NCI-H446 (cell line): ENCODE measurements at regions not wholly inside any gene's neighbourhood (a gene's known extent, or its start where the extent isn't known, plus 50 kb on each side); places are given as distances from the start of the nearest gene placed in this dataset.

ENCODE experiments used
- DNase-seq, 2 experiments: peaks; one replicate each; lab custom pipeline; 2025; lab: John Stamatoyannopoulos, UW

DNA sequence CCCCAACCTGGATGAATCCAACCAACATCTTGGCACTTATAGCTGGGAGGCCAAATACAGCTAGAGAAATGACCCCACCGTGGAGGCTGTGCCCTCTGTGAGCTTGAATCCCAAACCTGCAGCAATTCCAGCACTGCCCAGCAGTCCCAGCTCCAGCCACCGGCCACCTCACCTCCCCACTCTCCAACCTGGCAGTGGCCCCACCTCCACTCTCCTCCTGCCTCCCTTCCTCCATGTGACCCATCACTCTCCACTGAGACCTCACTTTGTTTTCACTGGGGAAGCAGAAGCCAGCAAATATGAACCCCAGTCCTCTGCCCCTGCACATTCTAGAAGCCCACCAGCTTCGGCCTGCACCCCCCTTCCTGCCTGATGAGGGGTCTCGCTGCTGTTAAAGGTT is 79.7 kb upstream of the LINGO1 start:
- DNase-seq, result no peak

DNA sequence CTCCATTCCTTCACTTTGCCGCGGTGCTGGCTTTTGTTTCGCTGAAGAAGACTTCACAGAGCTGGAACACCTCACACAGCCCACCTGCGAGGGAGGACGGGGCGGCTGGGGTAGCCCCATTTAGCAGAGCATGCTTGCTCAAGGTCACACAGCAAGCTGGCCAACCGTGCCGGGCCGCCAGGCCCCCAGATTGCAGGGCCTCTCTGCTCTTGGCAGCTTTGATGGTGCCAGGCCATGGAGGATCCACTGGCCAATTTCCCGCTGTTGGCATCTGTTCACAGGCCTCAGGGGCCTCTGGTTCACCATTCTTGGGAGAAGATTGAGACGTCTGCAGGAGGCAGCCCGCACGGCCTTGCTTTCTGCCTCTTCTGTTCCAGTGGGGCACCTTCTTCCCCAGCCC is 77.9 kb upstream of the LINGO1 start:
- peak; percentile 60 to 90 for DNase-seq

DNA sequence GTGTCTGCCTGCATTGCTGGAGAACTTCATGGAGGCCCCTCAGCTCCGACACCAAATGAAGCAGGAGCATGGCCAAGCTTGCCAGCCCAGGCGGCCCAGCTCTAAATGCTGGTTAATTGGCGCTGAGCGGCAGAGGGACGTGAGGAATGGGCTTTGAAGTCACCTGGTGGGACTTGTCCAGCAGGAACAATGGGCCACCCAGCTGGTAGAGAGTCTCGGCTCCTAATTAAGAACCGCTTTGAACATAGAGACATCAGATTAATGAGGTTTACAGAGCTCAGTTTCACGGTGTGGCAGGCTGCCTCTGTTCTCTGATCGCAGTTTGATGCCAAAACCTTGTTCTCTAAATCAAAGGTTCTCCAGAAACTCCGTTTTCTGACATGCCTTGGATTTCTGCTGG is 77.5 kb upstream of the LINGO1 start:
- DNase-seq, result peak in 1 of 2 experiments; percentile 75

DNA sequence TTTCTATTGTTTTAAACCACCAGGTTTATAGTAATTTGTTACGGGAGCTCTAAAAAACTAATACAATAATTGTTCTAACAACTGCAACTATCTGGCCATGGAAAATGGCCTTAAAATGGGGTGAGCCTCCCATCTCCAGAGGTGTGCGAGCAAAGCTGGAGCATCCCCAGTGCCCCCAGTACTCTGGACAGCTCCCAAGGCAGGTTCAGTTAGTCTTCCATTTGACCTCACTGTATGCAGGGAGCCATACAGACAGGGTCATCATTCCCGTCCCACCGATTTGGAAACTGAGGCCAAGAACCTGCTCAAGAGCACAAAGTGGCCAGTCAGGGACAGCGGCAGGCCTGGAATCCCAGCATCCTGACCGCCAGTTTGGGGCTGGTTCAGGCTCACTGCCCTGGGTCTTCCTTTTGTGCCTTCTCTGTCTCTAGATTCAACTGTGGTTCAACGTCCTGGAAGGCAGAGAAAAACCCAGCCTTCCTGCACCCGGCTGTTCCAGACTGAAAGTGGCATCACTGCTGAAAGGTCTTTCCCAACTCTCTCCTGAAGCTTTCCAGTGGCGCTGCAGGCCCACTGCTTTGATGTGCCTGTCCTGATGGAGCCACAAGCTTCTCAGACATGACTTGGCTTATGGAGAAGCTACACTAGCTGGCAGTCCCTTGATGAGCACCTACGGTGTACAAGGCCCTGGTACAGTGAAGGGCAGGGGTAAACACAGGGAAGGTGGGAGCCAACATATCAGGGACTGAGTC is 76.6 kb upstream of the LINGO1 start:
- DNase-seq, result peak in 1 of 2 experiments; percentile 1

DNA sequence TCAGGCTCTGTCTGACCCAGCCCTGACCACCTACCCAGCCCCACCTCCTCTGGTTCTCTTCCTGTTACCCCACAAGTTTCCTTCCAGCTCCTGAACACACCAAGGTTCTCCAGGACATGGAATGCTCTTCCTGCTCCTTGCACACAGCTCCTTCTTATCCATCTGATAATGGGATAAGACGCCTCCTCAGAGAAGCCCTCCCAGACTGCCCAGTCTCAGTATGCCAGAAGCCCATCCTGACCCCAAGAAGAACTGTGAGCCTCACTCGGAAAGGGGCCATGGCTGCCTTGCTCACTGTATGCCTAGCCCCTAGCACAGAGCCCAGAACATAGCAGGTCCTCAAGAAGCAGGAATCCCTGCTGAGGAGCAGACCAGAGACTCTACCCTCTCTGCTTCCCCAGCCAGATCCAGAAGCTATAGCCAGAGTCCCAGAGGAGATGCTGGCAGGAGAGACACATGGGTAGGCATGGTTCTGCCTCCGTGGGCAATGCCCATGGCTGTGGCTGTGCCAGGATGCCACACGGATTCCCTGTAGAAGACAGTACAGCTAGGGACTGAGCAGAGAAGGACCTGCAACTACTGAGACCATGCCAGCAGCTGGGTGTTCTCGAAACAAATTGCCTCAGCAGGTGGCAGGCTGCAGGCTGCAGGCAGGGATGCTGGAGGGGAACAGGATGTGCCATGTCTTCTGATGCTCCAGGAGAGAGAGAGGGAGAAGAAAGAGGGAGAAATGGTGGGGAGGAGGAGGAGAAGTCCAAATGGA is 74.0 kb upstream of the LINGO1 start:
- no peak for DNase-seq

DNA sequence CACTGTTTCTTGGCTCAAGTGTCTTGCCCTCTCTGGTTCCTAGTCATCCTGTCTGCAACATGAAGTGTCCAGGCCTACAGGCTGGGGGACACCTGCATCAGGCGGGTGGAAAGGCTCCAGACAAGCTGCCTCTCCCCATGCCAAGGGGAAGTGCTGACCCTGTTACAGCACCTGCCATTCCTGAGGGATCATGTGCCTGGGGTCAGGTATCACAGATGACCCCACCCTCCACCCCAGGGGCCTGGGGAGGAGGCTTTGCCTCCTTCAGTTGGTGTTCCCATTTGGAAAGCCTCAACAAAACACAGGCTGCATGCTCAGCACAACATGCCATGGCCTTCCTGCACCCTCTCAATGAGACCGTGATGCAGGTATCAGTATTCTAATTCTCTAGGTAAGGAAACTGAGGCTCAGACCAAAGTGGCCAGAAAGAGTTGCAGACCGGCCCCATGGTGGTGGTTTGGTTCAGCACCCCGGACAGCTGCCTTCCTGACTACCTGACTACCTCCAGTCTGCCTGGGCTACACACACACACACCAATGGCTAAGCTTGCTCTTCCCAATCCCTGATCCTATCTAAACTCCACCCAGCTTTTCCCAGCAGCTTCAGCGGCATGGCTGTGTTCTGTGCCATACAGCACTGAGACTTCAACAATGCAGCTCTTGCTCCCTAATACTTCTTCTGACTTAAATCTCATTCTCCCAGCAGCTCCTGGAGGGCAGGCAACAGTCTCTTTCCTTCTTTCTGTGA is 69.7 kb upstream of the LINGO1 start:
- no peak for DNase-seq

DNA sequence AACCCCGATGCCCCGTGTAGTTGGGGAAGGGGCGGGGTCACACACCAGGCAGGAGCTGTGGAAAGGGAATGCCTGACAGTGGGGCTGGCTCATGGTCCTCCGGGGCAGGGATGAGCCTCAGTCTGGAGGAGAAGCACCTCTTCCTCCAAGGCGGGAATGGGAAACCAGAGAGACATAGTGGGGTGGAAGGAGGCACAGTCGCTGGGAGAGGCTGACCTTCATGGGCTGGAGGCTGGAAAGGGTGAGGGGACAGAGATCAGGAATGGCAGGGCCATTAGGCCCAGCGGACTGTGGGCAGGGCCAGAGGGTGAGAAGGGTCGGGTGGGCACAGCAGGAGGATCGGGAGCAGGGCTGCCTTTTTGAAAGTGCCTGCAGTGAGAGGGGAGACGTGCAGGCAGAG is 65.8 kb upstream of the LINGO1 start:
- no peak for DNase-seq

DNA sequence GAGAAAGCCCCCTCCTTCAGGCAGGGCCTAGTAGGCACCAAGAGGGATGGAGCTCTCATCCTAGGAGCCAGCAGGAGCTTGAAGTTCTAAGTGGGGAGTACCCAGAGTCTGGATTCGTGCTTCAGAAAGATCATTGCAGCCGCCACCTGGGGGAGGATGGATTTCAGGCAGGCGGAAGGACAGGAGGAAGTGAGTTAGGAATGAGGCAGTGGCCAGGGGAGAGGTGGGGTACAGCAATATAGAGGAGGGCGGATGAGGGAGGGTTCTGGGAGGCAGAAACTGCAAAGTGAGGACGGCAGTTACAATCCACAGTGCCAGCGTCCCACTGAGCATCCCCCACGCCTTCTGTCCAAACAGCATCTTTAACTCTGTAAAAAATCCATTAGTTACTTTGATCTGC is 65.2 kb upstream of the LINGO1 start:
- no peak for DNase-seq

DNA sequence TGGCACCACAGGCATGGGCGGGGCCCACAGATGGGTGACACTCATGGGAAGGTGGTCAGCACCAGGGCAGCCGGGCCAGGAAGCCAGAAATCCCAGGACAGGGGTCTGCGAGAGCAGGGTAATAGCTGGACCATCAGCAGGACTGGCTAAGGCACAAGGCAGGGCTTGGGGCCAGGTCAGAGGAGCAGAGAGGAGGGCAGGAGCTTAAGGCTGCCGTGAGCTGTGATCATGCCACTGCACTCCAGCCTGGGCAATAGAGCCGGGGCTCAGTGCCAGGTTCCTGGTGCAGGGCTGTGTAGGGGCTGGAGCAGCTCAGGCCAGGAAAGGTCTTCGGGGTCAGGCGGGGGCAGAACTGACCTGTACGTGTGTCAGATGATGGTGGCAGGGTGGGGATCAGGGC is 64.2 kb upstream of the LINGO1 start:
- no peak for DNase-seq

DNA sequence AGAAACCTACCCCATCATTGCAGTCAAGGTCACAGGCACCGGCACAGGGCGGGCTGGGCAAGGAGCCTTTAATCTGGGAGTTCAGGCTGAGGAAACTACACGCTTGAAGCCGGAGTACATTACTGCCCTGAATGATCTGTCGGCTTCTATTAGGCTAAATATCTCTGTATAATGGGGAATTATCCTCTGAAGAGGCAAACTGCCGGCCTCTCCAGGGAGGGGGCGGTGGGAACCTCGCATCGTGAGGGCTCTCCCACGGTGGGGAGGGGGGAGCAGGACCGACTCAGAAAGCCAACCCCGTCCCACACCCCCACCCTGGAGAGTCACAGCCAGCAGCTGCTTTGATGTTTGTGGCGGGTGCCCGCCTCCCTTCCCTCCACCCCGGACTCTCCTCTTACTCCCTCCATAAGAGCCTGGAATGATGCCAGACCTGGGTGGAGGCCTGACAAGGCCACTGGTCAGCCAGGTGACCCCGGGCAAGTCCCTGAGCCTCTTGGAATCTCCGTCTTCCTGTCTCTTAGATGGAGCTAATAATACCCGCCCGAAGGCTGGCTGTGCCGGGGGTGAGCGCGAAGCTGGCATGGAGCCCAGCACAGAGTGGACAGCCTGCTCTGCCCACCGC is 63.4 kb upstream of the LINGO1 start:
- DNase-seq, result no peak

DNA sequence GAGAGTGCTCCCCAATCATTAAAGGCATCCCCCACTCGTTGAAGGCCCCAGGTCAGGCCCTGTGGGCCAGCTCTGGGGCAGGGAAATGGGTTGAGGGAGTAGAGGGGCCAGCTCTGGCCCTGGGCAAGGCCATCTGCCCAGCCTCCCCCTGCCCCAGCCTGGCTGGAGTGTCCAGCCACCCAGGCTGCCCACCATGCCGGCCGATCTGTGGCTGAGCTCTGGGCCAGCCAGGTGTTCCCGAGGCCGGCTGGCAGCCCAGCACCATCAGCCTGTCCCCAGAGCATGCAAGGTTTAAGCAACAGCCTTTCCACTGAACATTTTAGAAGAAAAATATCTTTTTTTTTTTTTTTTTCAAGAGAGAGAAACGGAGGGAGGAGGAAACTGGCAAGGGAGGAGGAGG is 62.8 kb upstream of the LINGO1 start:
- no peak for DNase-seq

DNA sequence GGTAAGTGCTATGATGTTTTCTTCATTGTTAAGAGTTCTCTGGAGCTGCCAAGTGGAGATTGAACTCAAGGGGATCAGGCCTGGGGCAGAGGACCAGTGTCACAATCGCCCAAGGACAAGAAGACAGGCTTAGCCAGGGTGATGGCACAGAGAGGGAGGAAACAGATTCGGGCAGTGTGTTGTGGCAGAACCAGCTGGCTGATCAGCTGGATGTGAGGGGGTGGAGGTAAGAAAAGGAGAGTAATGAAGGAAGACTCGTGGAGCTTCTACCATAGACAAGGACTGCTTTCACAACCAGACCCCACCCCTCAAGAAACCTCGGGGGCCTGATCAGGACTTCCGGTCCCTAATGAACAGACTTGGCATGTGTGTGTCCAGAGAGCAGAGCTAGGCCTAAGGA is 60.9 kb upstream of the LINGO1 start:
- DNase-seq, result no peak

DNA sequence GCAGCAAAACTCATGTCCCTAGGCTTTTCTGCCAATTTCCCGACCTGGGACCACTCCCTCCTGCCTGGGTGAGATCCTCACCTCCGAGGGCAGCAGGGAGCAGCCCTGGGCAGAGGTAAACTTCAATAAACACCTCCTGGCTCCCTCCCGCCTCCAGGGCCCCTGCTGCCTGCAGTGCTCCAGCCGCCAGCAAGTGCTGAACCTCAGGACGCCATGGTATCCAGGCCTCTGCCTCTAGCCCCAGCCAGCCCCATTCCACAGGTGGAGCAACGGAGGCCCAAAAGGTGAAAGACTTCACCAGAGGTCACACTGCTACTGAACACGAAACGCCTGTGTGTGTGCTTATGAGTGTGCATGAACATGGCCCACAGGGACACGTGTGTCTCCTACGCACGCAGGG is 59.9 kb upstream of the LINGO1 start:
- DNase-seq, result no peak

DNA sequence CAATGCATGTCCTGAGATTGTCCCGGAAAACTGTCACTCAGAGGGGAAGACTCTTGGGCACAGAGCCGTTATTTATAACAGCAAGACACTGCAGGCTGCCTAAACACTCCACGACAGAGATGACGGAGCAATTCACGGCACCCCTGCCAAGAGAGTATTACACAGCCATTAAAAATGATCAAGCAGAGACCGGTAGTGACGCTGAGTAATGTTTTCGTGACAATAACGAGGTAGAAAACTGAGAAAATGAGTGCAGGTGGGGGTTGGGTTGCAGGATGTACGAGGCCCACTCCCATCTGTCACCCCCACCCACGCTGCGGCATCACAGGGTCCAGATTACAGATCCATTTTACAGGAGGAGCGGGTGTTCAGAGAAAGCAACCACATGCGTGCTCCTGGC is 58.9 kb upstream of the LINGO1 start:
- DNase-seq, result no peak

DNA sequence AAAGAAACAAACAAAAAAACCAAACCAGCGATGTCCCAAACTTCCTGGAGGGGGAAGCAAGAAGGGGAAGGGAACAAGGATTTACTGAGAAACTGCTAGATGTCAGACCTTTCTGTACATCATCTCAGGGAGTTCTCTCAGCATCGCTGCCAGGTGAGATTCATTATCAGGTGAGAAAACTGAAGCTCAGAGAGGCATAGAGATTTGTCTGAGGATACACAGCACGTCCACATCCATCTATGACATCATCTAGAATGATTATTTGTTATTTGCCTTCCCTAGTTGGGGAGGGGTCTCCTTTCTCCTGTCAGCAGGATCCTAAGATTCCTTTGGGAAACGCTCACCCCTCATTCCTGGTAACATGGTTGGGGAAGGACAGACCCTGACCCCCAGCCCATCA is 57.1 kb upstream of the LINGO1 start:
- DNase-seq, result no peak

DNA sequence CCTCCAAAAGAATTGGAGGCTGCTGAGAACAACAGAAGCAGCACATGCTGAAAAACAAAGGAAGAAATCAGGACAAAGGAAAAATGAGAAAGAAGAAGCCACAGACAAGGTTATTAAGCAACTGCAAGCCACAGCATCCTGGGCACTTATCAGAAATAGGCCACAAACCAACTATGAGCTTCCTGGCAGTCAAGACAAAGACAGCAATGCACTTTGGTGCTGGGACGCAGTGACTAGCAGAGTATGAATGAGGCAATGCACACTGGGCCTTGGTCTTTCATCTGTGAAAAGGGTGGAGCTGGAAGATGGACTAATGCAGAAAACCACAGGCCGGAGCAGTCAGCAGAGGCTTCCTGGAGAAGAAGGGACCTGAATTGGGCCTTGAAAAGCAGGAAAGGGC is 56.0 kb upstream of the LINGO1 start:
- DNase-seq, result no peak

DNA sequence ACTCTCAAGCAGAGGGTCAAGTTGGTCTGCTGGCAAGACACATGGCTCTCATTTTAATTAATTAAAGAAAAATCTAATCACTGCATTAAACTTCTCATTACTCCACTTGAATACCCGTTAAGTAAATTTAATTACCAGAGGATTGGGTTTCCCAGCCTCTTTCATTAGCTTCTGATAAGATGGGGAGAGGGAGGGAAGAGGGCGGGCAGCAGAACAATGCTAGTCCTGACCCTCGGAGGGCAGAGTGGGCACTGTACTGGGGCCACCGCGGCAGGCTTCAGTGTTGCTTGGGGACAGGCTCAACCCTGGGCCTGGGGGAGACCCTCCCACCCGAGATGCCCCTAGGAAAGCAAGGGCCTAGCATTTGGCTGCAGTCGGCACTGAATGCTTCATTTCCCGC is 55.6 kb upstream of the LINGO1 start:
- no peak for DNase-seq

DNA sequence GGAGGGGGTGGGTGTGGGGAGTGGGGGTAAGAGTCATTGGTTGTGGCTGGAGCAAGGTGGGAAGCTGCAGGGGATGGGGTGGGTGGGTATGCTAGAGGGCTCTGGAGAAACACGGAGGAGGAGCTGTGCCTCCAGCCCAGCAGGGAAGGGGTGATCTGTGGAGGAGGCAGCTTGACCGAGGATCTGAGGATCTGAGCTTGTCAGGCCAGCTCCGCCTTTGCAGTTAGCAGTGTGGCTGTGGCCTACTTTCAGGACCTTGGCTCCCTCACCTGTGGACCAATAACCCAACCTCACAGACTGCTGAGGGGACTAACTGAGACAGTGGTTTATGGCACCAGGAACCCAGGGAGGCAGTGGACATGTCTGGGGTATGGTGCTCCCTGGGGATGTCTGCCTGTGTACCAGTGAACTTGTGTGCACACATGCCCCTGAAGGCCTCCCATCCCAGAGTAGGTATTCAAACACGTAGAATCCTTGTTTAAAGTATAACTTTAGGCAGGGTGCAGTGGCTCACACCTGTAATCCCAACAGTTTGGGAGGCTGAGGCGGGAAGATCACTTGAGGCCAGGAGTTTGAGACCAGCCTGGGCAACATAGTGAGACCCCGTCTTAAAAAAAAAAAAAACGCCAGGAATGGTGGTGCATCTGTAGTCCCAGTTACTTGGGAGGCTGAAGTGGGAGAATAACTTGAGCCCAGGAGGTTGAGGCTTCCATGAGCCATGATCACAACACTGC is 52.5 kb upstream of the LINGO1 start:
- DNase-seq, result no peak

DNA sequence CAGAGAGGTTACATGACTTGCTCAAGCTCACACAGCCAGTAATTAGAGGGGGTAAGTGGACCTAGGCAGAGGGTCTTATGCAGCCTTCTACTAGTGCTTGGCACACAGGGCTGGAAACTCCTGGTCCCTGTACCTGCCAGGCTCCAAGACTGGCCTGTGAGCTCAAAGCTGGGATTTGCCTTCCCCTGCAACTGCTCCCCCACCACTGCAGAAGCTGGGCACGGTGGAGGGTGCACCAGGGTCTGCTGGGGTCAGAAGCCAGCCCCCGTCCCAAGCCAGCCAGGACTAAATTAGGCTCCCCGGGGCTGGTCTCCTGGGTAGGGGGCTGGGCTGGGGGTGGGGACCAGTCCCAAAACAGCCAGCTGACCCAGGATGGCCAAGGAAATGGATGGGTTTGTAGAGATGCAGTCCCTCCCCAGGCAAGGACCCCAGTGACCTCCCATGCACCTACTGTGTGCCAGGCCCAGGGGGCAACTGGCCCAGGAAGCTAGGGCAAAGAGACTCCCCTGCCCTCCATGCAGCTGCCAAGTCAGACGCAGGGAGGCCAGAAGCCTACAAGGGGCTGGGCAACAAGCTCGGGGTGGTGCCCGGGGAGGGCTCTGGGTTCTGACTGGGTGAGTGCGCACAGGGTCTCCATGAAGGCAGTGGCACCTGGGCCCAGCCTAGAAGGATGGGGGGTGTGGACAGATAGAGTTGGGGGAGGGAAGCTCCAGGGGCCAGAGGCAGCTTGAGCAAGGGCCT is 51.8 kb upstream of the LINGO1 start:
- no peak for DNase-seq

DNA sequence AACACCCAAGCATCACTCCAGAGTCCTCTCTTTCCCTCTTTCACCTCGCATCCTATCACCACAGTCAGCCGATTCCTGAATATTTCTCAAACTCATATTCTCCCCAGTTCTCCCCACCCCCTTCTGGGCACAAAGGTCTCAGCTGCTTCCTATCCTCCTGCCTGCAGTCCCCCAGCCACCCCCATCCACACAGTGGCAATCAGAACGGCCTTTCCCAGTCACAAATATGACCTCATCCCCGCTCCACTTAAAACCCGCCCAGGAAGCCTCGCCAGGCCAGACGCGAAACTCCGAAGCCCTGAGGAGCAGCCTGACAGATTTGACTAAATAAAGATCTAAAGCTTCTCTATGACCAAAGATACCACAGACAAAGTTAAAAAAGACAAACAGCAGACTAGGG is 49.9 kb upstream of the LINGO1 start:
- DNase-seq, result no peak
